HepG2 (cell line): ENCODE measurements at regions not wholly inside any gene's neighbourhood (a gene's known extent, or its start where the extent isn't known, plus 50 kb on each side); places are given as distances from the start of the nearest gene placed in this dataset.

Source experiments
- ATAC-seq: fragments of 200-7000 bp; cut with Tn5 transposase; 3 replicates; pipeline ENCODE4 v1.9.1; 2020; ENCODE audit warnings: mild to moderate bottlenecking, moderate library complexity
- BruUV-seq: library from RNA; stranded (reverse); fragments of 400-500 nt; replicated peaks from 2 replicates; lab custom pipeline; 2021; lab: Mats Ljungman, UMichigan
- CTCF ChIA-PET: fragments of 300-600 bp; formaldehyde crosslinking; extraction: SDS; loops from one replicate; lab custom pipeline; 2021; ENCODE audit warnings: low total read pairs, inconsistent platforms, low intra/inter-chr PET ratio; lab: Yijun Ruan, JAX
- POLR2A ChIA-PET: fragments of 350-600 bp; sonication (Branson Sonifier 250); formaldehyde crosslinking; loops from one replicate; lab custom pipeline; 2020; ENCODE audit warnings: antibody characterized with exemption, inconsistent platforms; lab: Yijun Ruan, JAX
- DNase-seq: peaks from one replicate; pipeline ENCODE4 v3.0.0-alpha.2; 2015; ENCODE audit warnings: low spot score
- FAIRE-seq: peaks from 3 replicates; lab custom pipeline; 2011; peaks lifted over from hg19 to GRCh38; lab: Jason Lieb, UNC
- H2AFZ ChIP-seq: one replicate; pipeline ENCODE4 v1.6.1; 2011; ENCODE audit warnings: low read length, inconsistent platforms
- H3K27ac ChIP-seq: fragments of 300-600 bp; 3 replicates; pipeline ENCODE4 v1.8.0; 2011; ENCODE audit warnings: mixed run types, mild to moderate bottlenecking, mixed read lengths, low read length, inconsistent platforms; ENCODE audit not compliant: insufficient read depth; ENCODE audit errors: extremely low read length
- H3K27me3 ChIP-seq, 2 experiments: fragments of 200-600 bp in 1 of 2; 2 replicates in 1 of 2; 3 replicates in 1 of 2; pipeline versions ENCODE4 v1.6.0 to v1.8.0; 2011; ENCODE audit warnings: low read length in 2 of 2, mild to moderate bottlenecking in 2 of 2, moderate library complexity in 2 of 2, inconsistent platforms in 1 of 2; ENCODE audit not compliant: insufficient read depth in 2 of 2, control insufficient read depth in 1 of 2
- H3K36me3 ChIP-seq, 2 experiments: fragments of 200-600 bp in 1 of 2; replicated peaks in 1 of 2; 2 replicates in 1 of 2; 3 replicates in 1 of 2; pipeline versions ENCODE4 v1.5.1 to v1.8.0; 2011; ENCODE audit warnings: low read length in 2 of 2, inconsistent platforms in 1 of 2; ENCODE audit not compliant: insufficient read depth in 2 of 2, control insufficient read depth in 1 of 2
- H3K4me1 ChIP-seq: 2 replicates; pipeline ENCODE4 v1.5.1; 2012; ENCODE audit warnings: low read length, inconsistent platforms; ENCODE audit not compliant: insufficient read depth
- H3K4me2 ChIP-seq: 2 replicates; pipeline ENCODE4 v1.6.0; 2011; ENCODE audit warnings: low read depth, low read length, inconsistent platforms
- H3K4me3 ChIP-seq, 3 experiments: fragments of 200-600 bp in 1 of 3; sonication (generic), shearing (Covaris generic) in 1 of 3; replicated peaks in 1 of 3; 2 replicates each; pipeline ENCODE4 v1.5.1; 2011 to 2016; ENCODE audit warnings: low read length in 3 of 3, inconsistent platforms in 2 of 3, low read depth in 2 of 3, mild to moderate bottlenecking in 2 of 3, control low read depth in 1 of 3, mixed read lengths in 1 of 3; ENCODE audit not compliant: insufficient read depth in 1 of 3
- H3K79me2 ChIP-seq: one replicate; pipeline ENCODE4 v1.6.1; 2011; ENCODE audit warnings: low read length, inconsistent platforms; ENCODE audit not compliant: insufficient read depth
- H3K9ac ChIP-seq: 2 replicates; pipeline ENCODE4 v1.6.0; 2011; ENCODE audit warnings: mild to moderate bottlenecking, low read depth, low read length, inconsistent platforms; ENCODE audit not compliant: insufficient read depth
- H3K9me3 ChIP-seq: 2 replicates; pipeline ENCODE4 v1.5.1; 2012; ENCODE audit warnings: mild to moderate bottlenecking, low read length
- H4K20me1 ChIP-seq: 2 replicates; pipeline ENCODE4 v1.6.0; 2011; ENCODE audit warnings: inconsistent platforms, mild to moderate bottlenecking, low read length, moderate library complexity; ENCODE audit not compliant: insufficient read depth
- BCL6 ChIP-seq: IDR thresholded peaks from 2 replicates; pipeline ENCODE4 v1.6.1; 2016; ENCODE audit warnings: missing genetic modification reagents, missing compliant biosample characterization
- EHMT2 ChIP-seq: fragments of 200-600 bp; sonication (generic); IDR thresholded peaks from 2 replicates; pipeline ENCODE4 v1.7.0; 2017; ENCODE audit warnings: antibody characterized with exemption, low read depth, low read length, borderline replicate concordance
- KLF13 ChIP-seq: sonication (generic); formaldehyde crosslinking; IDR thresholded peaks from 2 replicates; pipeline ENCODE4 v1.4.0; 2020; ENCODE audit warnings: mild to moderate bottlenecking, missing genetic modification reagents
- NCOA5 ChIP-seq: sonication (generic); formaldehyde crosslinking; IDR thresholded peaks from 2 replicates; pipeline ENCODE4 v1.4.0; 2020; ENCODE audit warnings: missing genetic modification reagents
- YEATS2 ChIP-seq: sonication (generic); formaldehyde crosslinking; IDR thresholded peaks from 2 replicates; pipeline ENCODE4 v1.4.0; 2020; ENCODE audit warnings: missing genetic modification reagents, borderline replicate concordance
- ZBTB46 ChIP-seq: sonication (generic); formaldehyde crosslinking; IDR thresholded peaks from 2 replicates; pipeline ENCODE4 v1.4.0; 2020; ENCODE audit warnings: mild to moderate bottlenecking, missing genetic modification reagents, borderline replicate concordance
- ZHX2 ChIP-seq, 2 experiments: sonication (generic) in 1 of 2; formaldehyde crosslinking in 1 of 2; IDR thresholded peaks; 2 replicates each; pipeline versions ENCODE4 v1.6.1 to v1.9.0; 2014 to 2022; ENCODE audit warnings: antibody characterized with exemption in 1 of 2, borderline replicate concordance in 1 of 2, inconsistent platforms in 1 of 2, low read depth in 1 of 2, missing genetic modification reagents in 1 of 2
- ZMAT3 ChIP-seq: sonication (generic); formaldehyde crosslinking; conservative IDR thresholded peaks from 2 replicates; pipeline ENCODE4 v1.7.0; 2021; ENCODE audit warnings: missing genetic modification reagents
- ZNF543 ChIP-seq: sonication (generic); formaldehyde crosslinking; IDR thresholded peaks from 2 replicates; pipeline ENCODE4 v1.4.0; 2020; ENCODE audit warnings: mild to moderate bottlenecking, missing genetic modification reagents
- WGBS: methylation state at CpG from one replicate; pipeline ENCODE4 v1.1.6; 2017; ENCODE audit warnings: low lambda C conversion rate; 5-methylcytosine and 5-hydroxymethylcytosine counted together
- in situ Hi-C: cut with HindIII; loops from 2 replicates; pipeline ENCODE4 v1.10.0; 2017; ENCODE audit warnings: low pct_unique_long_range_greater_than_20kb; ENCODE audit not compliant: extremely low pct_ligation_motif_present
- intact Hi-C: fragments of 100-400 bp; cut with micrococcal nuclease; formaldehyde crosslinking; loops from one replicate; pipeline ENCODE4 v1.10.0; 2022; ENCODE audit not compliant: unreplicated experiment
- TF ChIP-seq, protein P1 (sequence below): sonication (generic); formaldehyde crosslinking; IDR thresholded peaks from 2 replicates; pipeline ENCODE4 v1.8.0; 2022; ENCODE audit warnings: mild to moderate bottlenecking, missing genetic modification reagents, borderline replicate concordance

DNA sequence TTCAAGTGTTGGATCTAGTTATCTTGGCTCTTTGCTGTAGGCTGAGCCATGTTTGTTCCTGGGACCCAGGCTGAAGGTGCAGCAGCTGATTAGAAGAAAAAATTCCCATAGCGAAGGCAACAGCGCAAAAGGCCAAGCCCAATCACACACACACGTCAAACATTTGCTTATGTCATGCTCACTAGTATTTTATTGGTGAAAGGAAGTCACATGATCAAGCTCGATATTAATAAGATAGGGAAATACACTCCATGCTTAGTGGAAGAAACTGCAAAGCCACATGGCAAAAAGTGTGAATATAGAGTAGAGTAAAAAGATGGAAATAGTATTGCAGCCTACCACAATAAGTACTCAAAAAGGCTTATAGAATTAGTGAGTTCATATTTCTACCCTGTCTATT, 373.5 kb upstream of the FAR2 start:
- H3K4me3 ChIP-seq = no peak overlapping the region
- in situ Hi-C loops (no loop called here), intact Hi-C loops (no loop called here)
- H3K79me2 ChIP-seq = no peaks in the 10 kb centered on the region
- H3K4me2 ChIP-seq = no peak overlapping the region
- 0% methylated on average over 4 of the region's 4 CpGs for WGBS
- no peak for ATAC-seq
- TF ChIP-seq NCOA5 (CRISPR knock-in tag) (no peak), EHMT2 (no peak), KLF13 (CRISPR knock-in tag) (no peak)
- no TSS peak for BruUV-seq
- no peak for DNase-seq
- H3K27me3 ChIP-seq = no peaks in the 10 kb centered on the region
- H3K9ac ChIP-seq = no peak overlapping the region
- H4K20me1 ChIP-seq = no peaks in the 10 kb centered on the region
- no peaks in the 10 kb centered on the region for H3K4me1 ChIP-seq
- H3K27ac ChIP-seq = no peak overlapping the region
- H3K9me3 ChIP-seq = no peaks in the 10 kb centered on the region
- H3K36me3 ChIP-seq = no peaks in the 10 kb centered on the region
- CTCF ChIA-PET = no interaction called here
- no peak for FAIRE-seq
- POLR2A ChIA-PET = no interaction called here
- no peak overlapping the region for H2AFZ ChIP-seq

DNA sequence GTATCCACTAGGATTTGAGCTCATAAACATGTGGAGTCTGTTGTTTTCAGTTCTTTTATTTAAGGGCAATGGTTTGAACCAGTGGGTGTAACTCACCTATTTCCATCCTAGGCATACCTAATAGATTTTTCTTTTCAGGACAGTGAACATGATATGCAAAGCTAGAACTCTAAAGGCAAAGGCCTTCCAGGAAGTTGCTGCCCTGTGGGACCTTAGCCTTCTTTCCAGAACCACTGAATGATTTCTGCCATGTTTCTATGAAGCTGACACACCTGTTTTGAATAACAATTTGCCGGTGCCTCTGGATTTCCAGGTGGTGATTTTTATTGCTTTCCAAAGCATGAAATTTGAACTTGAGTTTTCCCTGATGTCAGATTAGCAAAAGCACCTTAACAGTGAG, 372.9 kb upstream of the FAR2 start:
- intact Hi-C loops = no loop called here
- ChIA-PET CTCF (no interaction called here), POLR2A (no interaction called here)
- no peaks in the 10 kb centered on the region for H3K36me3 ChIP-seq
- no peaks in the 10 kb centered on the region for H3K9me3 ChIP-seq
- H3K27ac ChIP-seq = no peak overlapping the region
- in situ Hi-C loops = no loop called here
- H3K4me3 ChIP-seq = no peak overlapping the region
- ATAC-seq = no peak
- 0% methylated on average over 1 of the region's 1 CpG for WGBS
- H4K20me1 ChIP-seq = no peaks in the 10 kb centered on the region
- no peak for FAIRE-seq
- no peaks in the 10 kb centered on the region for H3K4me1 ChIP-seq
- H3K9ac ChIP-seq = no peak overlapping the region
- no peak for DNase-seq
- no peaks in the 10 kb centered on the region for H3K79me2 ChIP-seq
- no peak overlapping the region for H3K4me2 ChIP-seq
- H3K27me3 ChIP-seq = no peaks in the 10 kb centered on the region
- BruUV-seq = no TSS peak
- no peak overlapping the region for H2AFZ ChIP-seq
- TF ChIP-seq ZBTB46 (CRISPR knock-in tag) (no peak), YEATS2 (no peak), ZMAT3 (CRISPR knock-in tag) (no peak), ZNF543 (CRISPR knock-in tag) (no peak), BCL6 (CRISPR knock-in tag) (no peak), ZHX2 (IDR thresholded peaks at IDR 0.05; ENCODE audit: low read depth) (no peak), ZHX2 (CRISPR knock-in tag; IDR thresholded peaks at IDR 0.05; ENCODE audit: borderline replicate concordance) (no peak)
- TF ChIP-seq, protein P1, sequence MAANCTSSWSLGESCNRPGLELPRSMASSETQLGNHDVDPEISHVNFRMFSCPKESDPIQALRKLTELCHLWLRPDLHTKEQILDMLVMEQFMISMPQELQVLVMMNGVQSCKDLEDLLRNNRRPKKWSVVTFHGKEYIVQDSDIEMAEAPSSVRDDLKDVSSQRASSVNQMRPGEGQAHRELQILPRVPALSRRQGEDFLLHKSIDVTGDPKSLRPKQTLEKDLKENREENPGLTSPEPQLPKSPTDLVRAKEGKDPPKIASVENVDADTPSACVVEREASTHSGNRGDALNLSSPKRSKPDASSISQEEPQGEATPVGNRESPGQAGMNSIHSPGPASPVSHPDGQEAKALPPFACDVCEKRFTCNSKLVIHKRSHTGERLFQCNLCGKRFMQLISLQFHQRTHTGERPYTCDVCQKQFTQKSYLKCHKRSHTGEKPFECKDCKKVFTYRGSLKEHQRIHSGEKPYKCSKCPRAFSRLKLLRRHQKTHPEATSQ (CRISPR knock-in tag) = no peak
